ENCODE measurements at regions not wholly inside any gene's neighbourhood (a gene's known extent, or its start where the extent isn't known, plus 50 kb on each side); places are given as distances from the start of the nearest gene placed in this dataset.

- Histone ChIP-seq H3K36me3 (no peaks in the 10 kb centered on the region), H3K4me1 (no peaks in the 10 kb centered on the region), H3K4me3 (no peak overlapping the region), H3K27ac (no peak overlapping the region), H3K9me3 (no peaks in the 10 kb centered on the region), H3K27me3 (no peaks in the 10 kb centered on the region)
- no peak for DNase-seq (ENCODE audit: low spot score)
- TF ChIP-seq CTCF (IDR thresholded peaks at IDR 0.05): no peak
These were observed 319.1 kb upstream of the RGMB start for GRCh38 chr5:98454407-98454806.

- no peak overlapping the region for H3K4me3 ChIP-seq
- no peaks in the 10 kb centered on the region for H3K27me3 ChIP-seq
- TF ChIP-seq CTCF (IDR thresholded peaks at IDR 0.05): no peak
- no peaks in the 10 kb centered on the region for H3K9me3 ChIP-seq
- no peak for DNase-seq (ENCODE audit: low spot score)
- H3K4me1 ChIP-seq: no peaks in the 10 kb centered on the region
- H3K36me3 ChIP-seq: no peaks in the 10 kb centered on the region
- H3K27ac ChIP-seq: no peak overlapping the region
These were observed 318.6 kb upstream of the RGMB start for GRCh38 chr5:98454904-98455303.

GRCh38 chr5:98455665-98456064, 317.8 kb upstream of the RGMB start:
- Histone ChIP-seq H3K4me3 (no peak overlapping the region), H3K9me3 (no peaks in the 10 kb centered on the region), H3K4me1 (no peaks in the 10 kb centered on the region), H3K27ac (no peak overlapping the region), H3K27me3 (no peaks in the 10 kb centered on the region), H3K36me3 (no peaks in the 10 kb centered on the region)
- no peak for TF ChIP-seq CTCF (IDR thresholded peaks at IDR 0.05)
- no peak for DNase-seq (ENCODE audit: low spot score)

GRCh38 chr5:98458004-98458403, 315.5 kb upstream of the RGMB start:
- Histone ChIP-seq H3K9me3 (no peaks in the 10 kb centered on the region), H3K4me1 (no peaks in the 10 kb centered on the region), H3K27ac (no peak overlapping the region), H3K36me3 (no peaks in the 10 kb centered on the region), H3K27me3 (no peaks in the 10 kb centered on the region), H3K4me3 (no peak overlapping the region)
- no peak for DNase-seq (ENCODE audit: low spot score)
- no peak for TF ChIP-seq CTCF (IDR thresholded peaks at IDR 0.05)

- no peak for DNase-seq (ENCODE audit: low spot score)
- no peaks in the 10 kb centered on the region for H3K4me1 ChIP-seq
- no peaks in the 10 kb centered on the region for H3K27me3 ChIP-seq
- no peak overlapping the region for H3K27ac ChIP-seq
- no peak overlapping the region for H3K4me3 ChIP-seq
- H3K36me3 ChIP-seq: no peaks in the 10 kb centered on the region
- H3K9me3 ChIP-seq: no peaks in the 10 kb centered on the region
- TF ChIP-seq CTCF (IDR thresholded peaks at IDR 0.05): no peak
These were observed 314.7 kb upstream of the RGMB start for GRCh38 chr5:98458726-98459125.

GRCh38 chr5:98460536-98460935, 312.9 kb upstream of the RGMB start:
- TF ChIP-seq CTCF (IDR thresholded peaks at IDR 0.05): no peak
- H3K9me3 ChIP-seq: no peaks in the 10 kb centered on the region
- no peak for DNase-seq (ENCODE audit: low spot score)
- H3K36me3 ChIP-seq: no peaks in the 10 kb centered on the region
- no peaks in the 10 kb centered on the region for H3K4me1 ChIP-seq
- H3K27ac ChIP-seq: no peak overlapping the region
- H3K4me3 ChIP-seq: no peak overlapping the region
- no peaks in the 10 kb centered on the region for H3K27me3 ChIP-seq
